ENCODE measurements at regions not wholly inside any gene's neighbourhood (a gene's known extent, or its start where the extent isn't known, plus 50 kb on each side); places are given as distances from the start of the nearest gene placed in this dataset.

- Mint-ChIP-seq H3K4me1 (peaks cover 15% of the 10 kb centered on the region), H3K9me3 (no peaks in the 10 kb centered on the region), H3K27ac (no peak overlapping the region), H3K27me3 (ENCODE audit: low read depth) (no peaks in the 10 kb centered on the region), H3K36me3 (0 out of 2 replicates have a peak, but pooled peaks cover 5% of the 10 kb centered on the region), H3K4me3 (no peak overlapping the region)
- DNase-seq (ENCODE audit: low spot score) = no peak
- ChIA-PET POLR2A (no interaction called here), CTCF (no interaction called here)
- no peak for ATAC-seq
- no peak for TF ChIP-seq NR1H2 (CRISPR knock-in tag; IDR thresholded peaks at IDR 0.05)
- TF ChIP-seq IRF2 (CRISPR knock-in tag; IDR thresholded peaks at IDR 0.05; ENCODE audit: borderline replicate concordance, low read depth) = no peak
- TF ChIP-seq CREB1 (CRISPR knock-in tag; IDR thresholded peaks at IDR 0.05) = no peak
- TF ChIP-seq IRF1 (CRISPR knock-in tag; IDR thresholded peaks at IDR 0.05) = no peak
- no peak for TF ChIP-seq MLX (CRISPR knock-in tag; IDR thresholded peaks at IDR 0.05)
- no peak for TF ChIP-seq FOXJ3 (CRISPR knock-in tag; IDR thresholded peaks at IDR 0.05; ENCODE audit: borderline replicate concordance)
- no peak for TF ChIP-seq NFATC4 (CRISPR knock-in tag; IDR thresholded peaks at IDR 0.05)
- TF ChIP-seq ZSCAN18 (CRISPR knock-in tag; IDR thresholded peaks at IDR 0.05) = no peak
- no peak for TF ChIP-seq NFE2L1 (CRISPR knock-in tag; IDR thresholded peaks at IDR 0.05)
- TF ChIP-seq HMGXB4 (CRISPR knock-in tag; IDR thresholded peaks at IDR 0.05) = no peak
Measured at GRCh38 chr5:164671640-164672039, 1166.2 kb downstream of the MAT2B start.

GRCh38 chr5:164672205-164672604 lies 1166.8 kb downstream of the MAT2B start:
- no peak overlapping the region for H3K27ac Mint-ChIP-seq
- H3K36me3 Mint-ChIP-seq = peaks cover 7% of the 10 kb centered on the region
- H3K27me3 Mint-ChIP-seq (ENCODE audit: low read depth) = no peaks in the 10 kb centered on the region
- ATAC-seq (no peak), DNase-seq (ENCODE audit: low spot score) (no peak)
- peaks cover 10% of the 10 kb centered on the region for H3K4me1 Mint-ChIP-seq
- ChIA-PET CTCF (interaction anchor here (0.9 kb wide), 1 partner anchor 14 kb away, joined by 3 read pairs; no protein-coding TSS in a partner anchor), POLR2A (no interaction called here)
- no peak overlapping the region for H3K4me3 Mint-ChIP-seq
- peaks cover 2% of the 10 kb centered on the region for H3K9me3 Mint-ChIP-seq
- no peak for TF ChIP-seq ZMAT4 (CRISPR knock-in tag; IDR thresholded peaks at IDR 0.05)
- no peak for TF ChIP-seq PRRX2 (CRISPR knock-in tag; IDR thresholded peaks at IDR 0.05)
- no peak for TF ChIP-seq ZNF423 (CRISPR knock-in tag; IDR thresholded peaks at IDR 0.05)
- TF ChIP-seq ESRRA (CRISPR knock-in tag; IDR thresholded peaks at IDR 0.05; ENCODE audit: borderline replicate concordance) = no peak
- TF ChIP-seq ZNF396 (CRISPR knock-in tag; IDR thresholded peaks at IDR 0.05; ENCODE audit: borderline replicate concordance) = no peak
- TF ChIP-seq RORB (CRISPR knock-in tag; IDR thresholded peaks at IDR 0.05) = no peak
- no peak for TF ChIP-seq ZNF425 (CRISPR knock-in tag; conservative IDR thresholded peaks at IDR 0.05)
- no peak for TF ChIP-seq RELA (CRISPR knock-in tag; IDR thresholded peaks at IDR 0.05; ENCODE audit: borderline replicate concordance)
- no peak for TF ChIP-seq ZNF232 (CRISPR knock-in tag; IDR thresholded peaks at IDR 0.05)
- TF ChIP-seq ATF2 (CRISPR knock-in tag; IDR thresholded peaks at IDR 0.05; ENCODE audit: borderline replicate concordance, low read depth) = no peak
- TF ChIP-seq ZNF263 (CRISPR knock-in tag; IDR thresholded peaks at IDR 0.05; ENCODE audit: low read depth) = no peak
- no peak for TF ChIP-seq MAX (CRISPR knock-in tag; IDR thresholded peaks at IDR 0.05)
- TF ChIP-seq TEAD1 (CRISPR knock-in tag; IDR thresholded peaks at IDR 0.05) = no peak
- TF ChIP-seq USF1 (CRISPR knock-in tag; IDR thresholded peaks at IDR 0.05) = no peak
